ENCODE measurements at regions not wholly inside any gene's neighbourhood (a gene's known extent, or its start where the extent isn't known, plus 50 kb on each side); places are given as distances from the start of the nearest gene placed in this dataset.

DNA sequence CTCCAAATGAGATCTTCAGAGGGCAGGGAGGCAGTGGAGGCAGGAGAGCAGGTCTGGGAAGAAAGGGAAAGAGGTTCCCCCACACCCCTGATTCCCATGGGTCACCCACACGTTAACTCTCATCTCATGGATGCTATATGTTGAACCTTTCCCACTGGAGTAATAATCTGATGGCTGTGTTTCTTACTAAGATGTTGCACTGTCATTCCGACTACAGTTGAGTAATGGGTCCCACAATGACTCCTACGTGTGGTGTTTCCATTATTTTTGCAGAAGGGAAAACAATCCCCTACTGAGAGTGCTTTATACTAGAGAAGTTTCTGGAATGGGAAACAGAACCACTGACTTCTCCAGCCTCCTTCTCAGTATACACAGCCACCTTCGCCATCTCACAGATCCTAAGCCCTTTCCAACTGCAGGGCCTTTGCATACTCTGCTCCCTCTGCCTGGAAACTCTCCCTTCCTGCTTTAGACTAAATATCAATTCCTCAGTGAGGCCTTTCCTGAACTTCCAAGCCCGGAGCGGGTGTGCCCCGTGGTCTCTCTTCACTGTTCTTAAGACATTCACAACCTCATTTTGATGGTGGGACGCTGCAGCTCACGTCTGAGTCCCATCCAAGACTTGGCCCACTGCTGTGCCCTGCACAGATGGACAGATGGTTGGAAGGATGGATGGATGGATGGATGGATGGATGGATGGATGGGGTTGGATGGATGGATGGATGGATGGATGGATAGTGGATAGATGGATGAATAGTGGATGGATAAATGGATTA is 238.6 kb upstream of the PMEPA1 start:
- intact Hi-C loops (cut with micrococcal nuclease): no loop called here

DNA sequence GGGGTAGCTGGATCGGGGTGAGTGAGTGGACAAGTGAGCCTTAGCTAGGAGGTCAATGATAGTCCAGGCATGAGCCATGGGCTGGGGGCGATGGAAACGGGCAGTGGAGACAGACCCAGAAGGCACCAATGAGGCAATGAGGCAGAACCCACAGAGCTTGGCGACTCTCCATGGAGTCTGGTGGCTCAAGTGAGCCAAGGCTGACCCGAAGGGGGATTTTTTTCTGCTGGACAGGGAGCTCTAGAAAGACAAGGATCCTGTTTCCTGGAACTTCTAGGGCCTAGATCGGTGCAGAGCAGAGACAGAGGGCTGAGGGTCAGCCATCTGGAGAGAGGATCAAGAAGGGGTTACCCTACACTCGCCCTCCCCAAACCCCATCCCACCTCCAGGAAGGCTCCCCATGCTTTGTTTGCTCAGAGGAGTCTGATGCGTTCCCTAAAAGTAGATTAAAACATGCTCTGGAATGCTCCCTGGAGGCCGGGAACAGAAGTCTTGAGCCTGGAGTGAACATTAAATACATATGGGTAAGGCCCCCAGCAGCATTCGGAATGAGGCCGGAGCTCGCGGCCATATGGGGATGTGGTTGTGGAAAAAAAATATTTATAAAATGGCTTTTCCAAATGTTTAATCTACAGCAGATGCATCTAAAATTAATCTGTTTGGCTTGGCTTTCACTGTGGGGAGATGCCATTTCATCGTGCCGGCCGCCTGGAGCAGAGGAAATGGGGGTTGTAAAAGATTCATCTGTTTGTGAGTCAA is 237.8 kb upstream of the PMEPA1 start:
- intact Hi-C loops (cut with micrococcal nuclease): no loop called here

DNA sequence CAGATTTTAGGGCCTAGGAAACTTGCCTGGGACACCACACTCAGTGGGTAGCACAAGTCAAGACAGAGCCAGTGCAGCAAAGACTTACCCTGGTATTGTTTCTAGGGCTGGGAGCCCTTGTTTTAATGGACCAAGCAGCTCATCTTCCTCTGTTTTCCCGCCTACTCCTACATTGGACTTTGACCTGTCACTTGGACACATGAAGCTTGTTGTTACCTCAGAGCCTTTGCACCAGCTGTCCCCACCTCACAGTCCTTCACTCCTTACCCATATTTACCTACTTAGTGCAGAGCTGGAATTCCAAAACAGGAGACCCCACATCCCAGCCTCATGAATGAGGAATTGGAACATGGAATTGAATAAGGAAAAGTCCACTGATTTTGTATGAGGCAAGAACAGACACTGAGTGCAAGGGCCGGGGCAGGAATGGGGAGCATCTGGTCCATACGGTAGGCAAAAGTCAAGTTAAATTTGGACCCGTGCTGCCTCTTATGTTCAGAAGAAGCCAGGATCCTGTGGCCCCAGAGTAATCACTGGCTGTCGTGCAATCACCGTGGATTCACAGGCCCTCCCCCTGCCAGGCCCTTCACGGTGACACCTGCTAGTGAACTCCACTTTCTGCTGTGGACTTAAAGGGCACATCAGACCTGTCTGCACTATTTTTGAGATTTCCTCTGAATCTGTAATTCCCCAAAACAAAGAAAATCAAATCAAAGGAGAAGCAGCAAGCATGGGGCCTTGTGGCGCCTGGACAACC is 236.9 kb upstream of the PMEPA1 start:
- intact Hi-C loops (cut with micrococcal nuclease): no loop called here

DNA sequence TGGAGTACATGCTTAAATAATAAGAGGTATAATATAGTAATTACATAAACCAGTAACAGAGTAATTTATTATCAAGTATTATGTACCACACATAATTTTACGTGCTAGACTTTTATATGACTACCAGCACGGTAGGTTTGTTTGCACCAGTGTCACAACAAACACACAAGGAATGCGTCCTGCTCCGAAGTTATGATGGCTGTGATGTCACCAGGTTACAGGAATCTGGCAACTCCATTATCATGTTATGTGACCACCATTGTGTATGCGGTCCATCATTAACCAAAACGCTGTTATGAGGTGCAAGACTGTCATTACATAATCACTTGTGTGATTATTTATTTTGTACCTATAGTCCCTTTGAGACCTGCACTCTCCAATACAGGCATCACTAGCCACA is 235.2 kb upstream of the PMEPA1 start:
- intact Hi-C loops (cut with micrococcal nuclease): no loop called here

DNA sequence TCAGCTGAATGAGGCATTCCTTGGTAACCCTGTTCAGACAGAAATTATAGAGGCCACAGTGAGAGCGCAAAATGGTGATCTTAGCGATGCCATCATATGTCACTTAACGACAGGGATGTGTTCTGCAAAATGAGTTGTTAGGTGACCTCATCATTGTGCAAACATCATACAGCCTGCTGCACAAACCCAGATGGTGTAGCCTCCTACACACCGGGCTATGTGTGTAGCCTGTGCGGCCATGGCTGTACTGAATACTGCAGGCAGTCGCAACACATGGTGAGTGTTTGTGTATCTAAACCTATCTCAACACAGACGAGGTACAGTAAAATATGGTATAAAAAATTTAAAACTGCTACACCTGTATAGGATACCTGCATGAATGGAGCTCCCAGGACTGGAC is 234.1 kb upstream of the PMEPA1 start:
- intact Hi-C loops (cut with micrococcal nuclease): no loop called here

DNA sequence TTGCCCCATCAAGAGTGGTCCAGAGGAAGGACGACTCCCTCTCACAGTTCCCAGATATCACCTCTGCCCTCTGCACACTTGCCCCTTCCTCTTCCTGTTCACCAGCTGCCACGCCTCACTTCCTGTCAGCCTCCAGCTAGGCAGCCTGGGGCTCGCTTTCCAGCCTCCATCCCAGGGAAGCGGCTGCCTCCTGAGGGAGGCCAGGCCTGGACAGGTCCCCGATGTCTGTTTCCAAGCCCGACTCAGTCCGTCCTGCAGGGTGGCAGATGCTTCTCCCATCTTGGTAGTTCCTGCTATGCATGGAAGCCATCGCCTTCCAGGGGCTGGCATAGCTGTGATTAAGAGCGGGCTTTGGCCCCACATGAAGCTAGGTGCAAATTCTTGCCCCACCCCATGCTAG is 233.5 kb upstream of the PMEPA1 start:
- intact Hi-C loops (cut with micrococcal nuclease): no loop called here

DNA sequence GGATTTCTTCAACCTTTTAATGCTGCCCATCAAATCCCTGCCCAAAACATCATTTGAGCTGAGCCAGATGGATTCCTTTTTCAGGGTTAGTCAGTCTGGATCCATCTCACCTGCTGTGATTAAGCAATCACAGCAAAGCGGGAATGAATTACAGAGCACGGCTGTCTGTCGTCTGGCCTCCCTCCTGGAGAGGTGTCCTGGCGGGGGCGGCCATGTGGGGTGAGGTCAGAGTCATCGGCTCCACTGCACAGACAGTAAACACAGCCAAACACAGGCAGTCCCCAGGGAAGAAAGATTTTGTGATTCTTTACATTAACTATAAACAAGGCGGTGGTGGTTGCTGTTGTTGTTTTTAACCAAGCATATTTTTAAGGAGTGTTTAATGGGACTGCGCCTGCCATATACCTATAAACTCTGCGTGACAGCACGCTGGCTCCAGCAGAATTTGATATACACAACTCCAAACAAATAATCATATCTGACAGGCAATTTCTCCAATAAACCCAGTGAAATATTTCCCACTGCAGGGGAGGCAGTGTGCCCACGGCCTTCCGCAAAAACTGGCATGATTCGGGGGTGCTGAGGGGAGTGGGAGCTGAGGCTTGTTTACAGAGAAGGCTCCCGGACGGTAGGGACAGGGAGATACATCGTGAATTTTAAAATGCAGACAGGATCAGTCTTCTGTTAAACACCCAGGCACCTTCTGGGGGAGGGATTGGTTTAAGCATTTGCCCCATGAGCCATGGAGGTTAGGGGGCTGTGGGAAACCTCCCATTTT is 232.0 kb upstream of the PMEPA1 start:
- intact Hi-C loops (cut with micrococcal nuclease): no loop called here

DNA sequence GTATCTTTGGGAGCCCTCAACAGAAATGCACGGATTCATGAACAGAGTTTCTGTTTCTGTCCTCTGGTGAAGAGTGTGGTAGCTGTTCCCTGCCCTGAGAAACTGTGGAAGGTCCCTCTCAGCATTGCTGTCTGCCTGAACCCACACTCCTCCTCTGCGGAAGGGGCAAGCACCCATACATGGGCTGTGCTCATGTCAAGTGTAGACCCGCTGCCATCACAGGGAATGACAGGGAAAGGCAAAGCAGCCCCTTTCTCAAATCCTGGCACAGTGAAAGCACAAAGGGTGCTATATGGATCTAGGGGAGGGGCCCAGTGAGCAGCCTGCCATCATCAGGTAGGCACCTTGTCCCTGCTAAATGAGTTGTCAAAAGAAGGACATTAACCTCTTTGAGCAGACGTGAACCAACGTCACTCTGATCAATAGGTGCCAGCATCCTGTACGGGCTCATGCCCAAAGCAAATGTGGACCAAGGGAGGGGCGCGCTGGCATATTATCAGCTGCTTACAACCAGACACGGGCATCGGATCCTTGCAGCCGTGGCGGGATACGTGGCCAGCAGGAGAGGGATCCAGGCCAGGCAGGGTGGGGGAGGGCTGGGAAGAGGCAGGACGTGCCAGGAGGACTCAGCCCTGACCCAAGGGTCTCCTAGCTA is 231.2 kb upstream of the PMEPA1 start:
- intact Hi-C loops (cut with micrococcal nuclease): no loop called here

DNA sequence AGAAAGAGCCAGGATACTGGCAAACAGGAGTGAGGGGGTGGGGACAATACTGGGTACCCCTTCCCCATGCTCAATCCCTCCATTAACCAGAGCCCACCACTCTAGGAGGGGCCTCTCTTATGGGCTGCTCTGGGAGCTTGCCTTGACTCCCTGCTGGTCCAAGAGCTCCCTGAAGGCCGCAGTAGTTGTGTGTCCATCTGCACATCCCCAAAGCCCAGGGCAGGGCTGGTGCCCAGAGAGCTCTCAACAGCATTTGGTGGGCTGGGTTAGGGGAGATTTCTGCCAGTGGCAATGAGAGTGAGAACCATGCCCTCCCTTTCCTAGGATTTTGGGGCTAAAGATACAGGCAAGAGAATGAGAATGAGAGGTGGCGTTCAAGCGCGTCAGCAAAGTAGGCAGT is 230.6 kb upstream of the PMEPA1 start:
- intact Hi-C loops (cut with micrococcal nuclease): no loop called here

DNA sequence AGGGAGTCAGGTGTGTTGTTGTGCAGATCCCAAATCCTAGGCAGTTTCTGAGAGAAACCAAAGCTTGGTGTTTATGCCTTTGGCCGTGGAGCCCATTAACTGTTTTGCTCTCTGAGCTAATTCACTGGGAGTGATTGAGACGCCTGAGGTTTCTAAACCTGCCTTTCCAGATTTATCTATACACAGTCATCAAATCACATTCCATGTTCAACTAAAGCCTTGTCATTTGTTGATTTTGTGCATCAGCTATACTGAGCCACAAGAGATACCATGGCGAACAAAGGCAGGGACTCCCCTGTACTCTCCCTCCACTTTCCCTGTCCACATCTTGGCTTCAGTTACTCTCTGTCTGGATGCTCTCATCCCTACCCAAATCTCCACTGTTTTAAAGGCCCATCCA is 229.7 kb upstream of the PMEPA1 start:
- intact Hi-C loops (cut with micrococcal nuclease): no loop called here

DNA sequence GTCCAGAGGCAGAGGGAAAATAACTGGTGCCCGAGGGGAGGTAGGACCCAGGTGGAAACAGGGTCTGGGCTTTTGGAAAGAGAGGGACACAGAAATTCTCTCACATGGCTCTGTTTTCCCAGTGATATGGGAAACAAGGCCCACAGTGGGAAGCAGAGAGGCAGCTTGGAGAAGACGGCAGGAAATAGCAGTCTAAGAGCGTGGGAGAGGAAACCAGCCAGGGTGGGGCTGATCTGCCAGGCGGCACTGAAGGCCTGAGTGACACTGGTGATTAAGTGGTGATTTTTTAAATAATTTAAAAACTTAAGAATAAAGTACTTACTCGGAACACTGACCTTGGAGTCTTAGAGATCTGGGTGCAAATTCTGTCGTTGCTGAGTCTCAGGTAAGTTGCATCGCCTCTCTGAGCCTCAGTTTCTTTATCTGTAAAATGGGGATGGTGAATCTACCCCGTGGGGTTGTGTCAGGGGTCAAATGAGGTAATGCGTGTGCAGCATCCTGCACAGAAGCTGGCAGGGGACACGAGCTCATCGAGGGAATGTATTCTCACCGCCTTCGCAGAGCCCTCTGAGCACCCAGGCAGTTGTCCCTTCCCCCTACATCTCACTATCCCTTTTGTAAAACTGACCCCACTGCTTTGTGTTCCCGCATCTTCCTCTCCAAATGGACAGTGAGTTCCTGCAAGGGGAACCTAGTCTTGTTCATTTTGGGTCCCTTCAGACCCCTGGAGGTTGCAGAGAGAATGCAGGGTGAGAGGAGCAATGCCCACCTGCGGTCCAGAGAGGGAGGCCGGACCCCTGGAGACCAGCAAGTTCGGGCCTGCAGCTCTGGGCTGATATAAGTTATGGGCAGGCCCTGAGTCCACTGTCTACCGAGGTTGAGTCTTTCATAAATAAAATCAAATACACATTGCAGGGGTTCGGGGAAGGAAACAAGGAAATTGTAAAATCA is 228.6 kb upstream of the PMEPA1 start:
- intact Hi-C loops (cut with micrococcal nuclease): no loop called here

DNA sequence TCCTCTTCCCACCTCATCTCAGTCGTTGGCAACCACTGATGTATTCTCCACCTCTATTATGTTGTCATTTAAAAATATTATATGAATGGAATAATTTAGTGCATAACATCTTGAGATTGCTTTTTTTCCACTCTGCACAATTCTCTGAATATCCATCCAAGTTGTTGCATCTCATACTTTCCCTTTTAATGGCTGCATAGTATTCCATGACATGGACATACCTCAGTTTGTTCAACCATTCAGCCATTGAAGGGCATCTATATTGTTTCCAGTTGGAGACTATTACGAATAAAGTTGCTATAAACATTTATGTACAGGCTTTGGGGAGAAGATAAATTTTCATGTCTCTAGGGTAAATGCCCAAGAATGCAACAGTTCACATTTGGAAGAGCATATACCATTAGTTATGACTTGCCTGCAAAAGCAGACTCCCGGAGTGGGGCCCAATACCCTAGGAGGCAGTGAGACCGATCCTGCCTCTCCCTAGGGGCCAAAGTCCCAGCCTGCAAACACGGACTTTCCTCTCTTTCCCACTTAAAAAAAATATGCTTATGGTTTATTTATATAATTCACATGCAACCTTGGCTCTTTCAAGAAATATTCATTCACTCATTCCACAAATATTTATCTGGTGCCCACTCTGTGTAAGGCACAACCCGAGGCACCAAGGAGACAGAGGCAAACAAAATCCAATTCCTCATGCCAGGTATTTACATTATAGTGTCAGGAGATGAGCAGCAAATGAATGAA is 227.0 kb upstream of the PMEPA1 start:
- intact Hi-C loops (cut with micrococcal nuclease): no loop called here

DNA sequence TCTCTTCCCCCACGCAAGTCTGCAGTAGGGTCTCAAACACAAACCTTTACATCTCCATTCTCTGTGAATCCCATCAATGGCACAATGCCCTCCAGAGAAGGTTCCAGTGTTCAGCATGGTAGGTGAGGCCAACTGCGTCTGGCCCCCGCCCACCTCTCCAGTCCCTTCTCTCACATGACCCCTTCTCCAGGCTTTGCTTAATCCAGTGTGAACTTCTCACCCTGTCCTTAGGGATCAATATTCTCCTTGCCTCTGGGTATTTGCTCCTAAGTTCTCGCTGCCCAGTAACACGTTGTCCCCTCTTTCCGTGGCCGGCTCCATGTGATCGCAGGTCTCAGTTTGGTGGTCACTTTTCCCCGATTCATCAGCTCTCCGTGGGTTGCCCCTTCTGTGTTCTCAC is 225.1 kb upstream of the PMEPA1 start:
- intact Hi-C loops (cut with micrococcal nuclease): no loop called here

DNA sequence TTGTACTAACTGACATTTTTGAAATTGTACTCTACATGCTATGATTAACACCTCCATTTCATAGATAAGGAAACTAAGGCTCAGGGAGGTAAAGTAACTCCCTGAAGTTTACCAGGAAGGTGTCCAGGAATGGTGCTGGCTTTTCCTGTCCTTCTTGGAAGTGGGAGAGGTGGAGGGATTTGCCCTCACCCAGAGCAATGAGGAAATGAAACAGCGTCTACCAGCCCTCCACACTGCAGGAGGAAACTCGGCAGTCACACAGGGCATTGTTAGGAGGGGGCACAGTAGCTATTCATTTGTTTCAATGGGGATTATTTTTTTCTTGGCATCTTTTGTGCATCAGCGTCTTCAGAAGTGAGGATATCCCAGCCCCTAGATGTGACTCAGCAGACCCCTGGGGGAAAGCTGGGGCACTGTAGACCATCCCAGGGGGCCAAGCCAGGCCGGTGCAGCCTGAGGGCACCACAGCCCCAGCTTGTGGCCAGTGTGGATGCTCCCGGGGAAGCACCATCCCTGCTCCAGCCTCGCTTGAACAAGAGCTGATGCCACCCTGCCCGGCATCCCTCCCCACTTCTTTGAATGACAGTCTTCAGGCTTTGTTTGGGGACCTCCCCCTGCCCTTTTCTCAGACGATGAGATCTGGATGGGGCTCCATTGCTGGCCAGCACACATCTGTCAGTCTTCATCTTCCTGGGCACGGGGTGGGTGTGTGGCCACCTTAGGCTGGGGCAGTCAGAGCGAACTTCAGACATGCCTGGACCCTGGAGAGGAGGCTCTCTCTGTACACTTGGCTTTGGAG is 224.4 kb upstream of the PMEPA1 start:
- intact Hi-C loops (cut with micrococcal nuclease): no loop called here

DNA sequence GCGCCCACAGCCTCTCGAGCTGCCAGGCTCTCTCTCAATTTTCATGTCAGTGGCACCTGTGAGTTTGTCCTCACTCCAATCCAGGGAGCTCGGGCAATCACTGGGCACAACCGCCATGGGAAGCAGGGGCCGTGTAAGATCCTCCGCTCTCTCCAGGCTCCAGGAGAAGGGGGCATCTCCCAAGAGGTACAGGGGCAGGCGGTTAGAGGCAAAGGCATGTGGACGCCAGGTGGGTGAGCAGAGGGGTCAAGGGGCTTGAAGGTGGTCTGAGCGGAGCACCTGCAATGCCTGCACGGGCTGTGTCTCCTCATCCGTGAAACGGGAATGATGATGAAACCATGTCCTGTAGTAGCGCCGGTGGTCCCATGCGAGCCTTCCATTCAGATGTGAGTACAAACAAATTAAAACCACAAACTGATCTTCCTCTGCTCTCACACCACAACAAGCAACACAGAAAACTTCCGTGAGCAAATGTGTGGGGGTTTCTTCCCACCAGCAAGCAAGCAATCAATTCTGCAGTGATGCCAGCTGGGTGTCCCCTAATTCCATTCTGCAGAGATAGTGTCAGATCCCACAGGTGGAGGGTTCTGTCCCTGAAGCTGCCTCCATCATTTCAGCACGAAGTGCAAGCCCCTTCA is 222.5 kb upstream of the PMEPA1 start:
- intact Hi-C loops (cut with micrococcal nuclease): no loop called here

DNA sequence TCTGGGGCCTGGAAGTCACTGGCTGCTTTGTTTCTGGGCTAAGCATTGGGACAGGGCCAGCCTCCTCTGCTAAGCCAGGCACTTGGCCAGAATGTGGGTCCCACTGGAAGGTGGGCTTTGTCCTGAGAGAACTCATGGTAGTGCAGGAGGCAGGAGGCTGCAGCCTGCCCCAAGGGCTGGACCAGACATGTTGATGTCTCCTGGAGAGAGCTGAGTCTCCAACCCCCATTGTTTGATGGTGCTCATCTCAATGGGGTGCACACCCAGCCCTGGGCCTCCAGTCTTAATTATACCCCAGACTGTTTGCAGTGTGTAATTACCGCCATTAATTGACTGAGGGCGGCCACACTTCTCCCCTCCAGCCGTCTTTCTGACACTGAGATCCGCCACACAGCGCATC is 220.5 kb upstream of the PMEPA1 start:
- intact Hi-C loops (cut with micrococcal nuclease): no loop called here

DNA sequence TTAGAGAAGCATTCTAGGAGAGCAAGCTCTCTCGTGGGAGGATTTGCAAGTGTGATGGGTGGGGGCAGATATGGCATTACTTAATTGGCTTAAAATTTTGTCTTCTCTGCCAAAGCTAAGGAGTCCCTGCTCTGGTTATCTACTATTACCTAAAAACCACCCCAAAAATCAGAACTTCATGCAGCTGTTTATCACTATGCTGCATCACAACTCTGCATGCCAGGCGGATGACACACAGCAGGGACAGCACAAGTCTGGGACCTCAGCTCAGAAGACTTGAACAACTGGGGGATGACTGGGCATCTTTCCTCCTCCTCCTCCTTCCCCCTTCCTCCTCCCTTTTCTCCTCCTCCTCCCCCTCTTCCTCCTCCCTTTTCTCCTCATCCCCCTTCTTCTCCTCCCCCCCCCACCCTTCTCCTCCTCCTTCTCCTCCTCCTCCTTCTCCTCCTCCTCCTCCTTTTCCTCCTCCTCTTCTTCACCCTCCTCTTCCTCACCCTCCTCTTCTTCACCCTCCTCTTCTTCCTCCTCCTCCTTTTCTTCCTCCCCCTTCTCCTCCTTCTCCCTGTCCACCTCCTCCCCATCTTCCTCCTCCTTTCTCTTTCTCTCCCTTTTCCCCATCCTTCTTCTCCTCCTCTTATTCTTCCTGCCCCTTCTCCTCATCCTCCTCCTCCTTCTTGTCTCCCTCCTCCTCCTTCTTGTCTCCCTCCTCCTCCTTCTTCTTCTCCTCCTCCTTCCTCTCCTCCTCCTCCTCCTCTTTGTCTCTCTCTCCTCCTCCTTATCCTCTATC is 218.6 kb upstream of the PMEPA1 start:
- intact Hi-C loops (cut with micrococcal nuclease): no loop called here

All from T-helper 1 cell treated with Interleukin-12 subunit alpha and Interleukin-12 subunit beta and Interleukin-4 antibody, amounts not matched to agents 30 ng/mL and 1 ng/mL, for 36 hours (primary cell).